Erythroblast (primary cell): ENCODE measurements at regions not wholly inside any gene's neighbourhood (a gene's known extent, or its start where the extent isn't known, plus 50 kb on each side); places are given as distances from the start of the nearest gene placed in this dataset.

Experiments used
- GATA1 ChIP-seq: IDR thresholded peaks from 2 replicates; pipeline ENCODE4 v1.6.1; 2011; ENCODE audit warnings: low read depth, mild to moderate bottlenecking, control low read depth, low read length, moderate library complexity
- POLR2A ChIP-seq: IDR thresholded peaks from 2 replicates; pipeline ENCODE4 v1.6.1; 2011; ENCODE audit warnings: mild to moderate bottlenecking, low read length

DNA sequence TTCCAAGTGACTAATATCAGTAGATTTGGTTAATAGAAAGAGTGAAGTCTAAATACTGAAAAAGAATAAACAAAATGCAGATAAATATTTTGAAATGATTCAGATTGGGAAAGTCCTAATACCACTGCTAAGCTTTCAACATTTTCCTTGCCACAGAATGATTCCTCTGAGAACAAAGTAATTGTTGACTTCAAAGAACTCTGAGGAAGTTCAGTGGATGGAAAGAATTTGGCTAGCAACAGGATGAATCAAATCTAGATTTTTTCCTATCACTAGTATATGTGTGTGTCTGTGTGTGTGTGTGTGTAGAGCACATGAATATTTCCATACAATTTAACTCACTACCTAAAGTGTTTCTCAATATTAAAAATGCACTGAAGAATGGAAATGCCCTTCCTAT, 107.9 kb upstream of the PREP start:
- TF ChIP-seq POLR2A = no peak
- TF ChIP-seq GATA1 = no peak
